GM20000 (cell line): ENCODE measurements at regions not wholly inside any gene's neighbourhood (a gene's known extent, or its start where the extent isn't known, plus 50 kb on each side); places are given as distances from the start of the nearest gene placed in this dataset.

Experiments
- DNase-seq: peaks from one replicate; pipeline ENCODE4 v3.0.0; 2012; ENCODE audit warnings: low spot score
- CTCF ChIP-seq: IDR thresholded peaks from 2 replicates; pipeline ENCODE4 v1.5.1; 2012; ENCODE audit warnings: mild to moderate bottlenecking, control low read depth; ENCODE audit errors: extremely low read depth, missing control alignments

- DNase-seq, result no peak
Observed at GRCh38 chr2:20538308-20539132, 91.6 kb downstream of the RHOB start.

GRCh38 chr2:20539133-20539719 lies 92.4 kb downstream of the RHOB start:
- TF ChIP-seq CTCF, result no peak
- DNase-seq, result no peak

More at GRCh38 chr2:20538308-20539132, 91.6 kb downstream of the RHOB start:
- no peak for TF ChIP-seq CTCF

GRCh38 chr2:20539776-20540586 lies 93.1 kb downstream of the RHOB start:
- TF ChIP-seq CTCF, result no peak
- DNase-seq, result no peak

GRCh38 chr2:20540587-20541293 lies 93.9 kb downstream of the RHOB start:
- DNase-seq, result no peak
- no peak for TF ChIP-seq CTCF

GRCh38 chr2:20541294-20541640 lies 94.4 kb downstream of the RHOB start:
- DNase-seq, result no peak
- no peak for TF ChIP-seq CTCF

- TF ChIP-seq CTCF, result no peak
Observed at GRCh38 chr2:20541651-20542050, 94.8 kb downstream of the RHOB start.

More at GRCh38 chr2:20541651-20542050, 94.8 kb downstream of the RHOB start:
- DNase-seq, result no peak
